WTC11 (cell line): ENCODE measurements at regions not wholly inside any gene's neighbourhood (a gene's known extent, or its start where the extent isn't known, plus 50 kb on each side); places are given as distances from the start of the nearest gene placed in this dataset.

ENCODE experiments used
- ATF3 ChIP-seq: sonication (generic); formaldehyde crosslinking; conservative IDR thresholded peaks from 2 replicates; pipeline ENCODE4 v1.8.1; 2022; ENCODE audit warnings: mild to moderate bottlenecking, missing genetic modification reagents
- CTCF ChIP-seq: fragments of 200-600 bp; IDR thresholded peaks from 2 replicates; pipeline ENCODE4 v1.8.0; 2022; ENCODE audit warnings: antibody characterized with exemption
- FOXJ3 ChIP-seq: sonication (generic); formaldehyde crosslinking; IDR thresholded peaks from 2 replicates; pipeline ENCODE4 v1.9.0; 2021; ENCODE audit warnings: missing genetic modification reagents, mild to moderate bottlenecking, borderline replicate concordance
- NFATC4 ChIP-seq: fragments of 250-450 bp; sonication (Bioruptor Pico); IDR thresholded peaks from 2 replicates; pipeline ENCODE4 v1.9.0; 2021; ENCODE audit warnings: mild to moderate bottlenecking
- SMAD4 ChIP-seq: sonication (generic); formaldehyde crosslinking; IDR thresholded peaks from 2 replicates; pipeline ENCODE4 v1.8.0; 2022; ENCODE audit warnings: mild to moderate bottlenecking, missing genetic modification reagents
- USF1 ChIP-seq: sonication (generic); formaldehyde crosslinking; IDR thresholded peaks from 2 replicates; pipeline ENCODE4 v1.8.0; 2022; ENCODE audit warnings: mild to moderate bottlenecking, missing genetic modification reagents

- no peak for TF ChIP-seq FOXJ3 (CRISPR knock-in tag)
- TF ChIP-seq CTCF, result no peak
- no peak for TF ChIP-seq USF1 (CRISPR knock-in tag)
- no peak for TF ChIP-seq ATF3 (CRISPR knock-in tag)
- no peak for TF ChIP-seq NFATC4
- TF ChIP-seq SMAD4 (CRISPR knock-in tag), result no peak
Observed at GRCh38 chrX:826448-826847, 195.9 kb downstream of the SHOX start.
